NCI-H2029 treated with DMSO at 0.1 percent for 48 hours (cell line): ENCODE measurements at regions not wholly inside any gene's neighbourhood (a gene's known extent, or its start where the extent isn't known, plus 50 kb on each side); places are given as distances from the start of the nearest gene placed in this dataset.
"Not testable (repeated sequence)": the region's sequence is repeated elsewhere in the genome, so short reads cannot be mapped to it uniquely, and the experiment has no call there.

Experiments used
- DNase-seq: peaks from one replicate; lab custom pipeline; 2025; lab: John Stamatoyannopoulos, UW

DNA sequence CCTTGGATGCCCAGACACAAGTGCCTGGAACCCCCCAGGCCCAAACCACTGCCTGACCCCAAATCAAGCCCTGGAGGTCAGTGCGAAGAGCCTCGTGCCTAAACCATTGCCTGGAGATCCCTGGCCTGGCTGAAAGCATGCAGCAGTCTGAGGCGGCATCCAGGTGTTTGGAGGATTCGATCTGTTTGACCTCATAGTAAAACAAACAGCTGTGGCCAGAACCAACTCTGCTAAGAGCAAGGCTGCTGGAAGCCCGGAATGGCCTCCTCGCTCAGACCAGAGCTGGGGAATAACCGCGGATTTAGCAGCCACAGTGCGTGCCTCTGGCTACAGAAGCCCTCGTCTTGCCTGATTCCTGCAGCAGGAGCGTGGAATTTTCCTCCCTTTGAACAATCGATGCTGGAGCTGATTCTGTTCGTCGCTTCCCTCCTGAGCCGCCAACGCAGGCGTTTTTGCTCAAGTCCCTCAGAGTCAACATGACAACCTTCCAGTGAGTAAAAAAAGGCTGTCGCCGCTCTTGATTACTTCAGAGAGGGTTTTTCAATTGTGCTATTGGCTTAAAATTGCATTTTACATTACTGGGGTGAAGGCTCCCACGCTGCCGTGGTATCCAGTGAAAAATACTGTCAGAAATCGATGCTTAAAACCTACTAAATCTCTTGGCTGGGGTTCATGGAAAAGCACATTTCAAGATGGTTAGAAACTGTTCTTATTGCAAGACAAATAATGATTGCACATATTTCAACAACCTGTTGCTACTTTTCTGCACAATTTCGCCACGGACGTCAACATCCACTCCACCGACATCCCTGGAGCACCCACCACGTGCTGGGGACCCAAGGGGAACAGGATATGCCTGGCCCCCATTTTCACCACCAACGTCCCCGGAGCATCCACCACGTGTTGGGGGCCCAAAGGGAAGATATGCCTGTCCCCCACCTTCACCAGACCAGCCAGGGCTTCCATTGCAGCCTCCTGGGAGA, 190.0 kb downstream of the OLFM1 start:
- no peak for DNase-seq

DNA sequence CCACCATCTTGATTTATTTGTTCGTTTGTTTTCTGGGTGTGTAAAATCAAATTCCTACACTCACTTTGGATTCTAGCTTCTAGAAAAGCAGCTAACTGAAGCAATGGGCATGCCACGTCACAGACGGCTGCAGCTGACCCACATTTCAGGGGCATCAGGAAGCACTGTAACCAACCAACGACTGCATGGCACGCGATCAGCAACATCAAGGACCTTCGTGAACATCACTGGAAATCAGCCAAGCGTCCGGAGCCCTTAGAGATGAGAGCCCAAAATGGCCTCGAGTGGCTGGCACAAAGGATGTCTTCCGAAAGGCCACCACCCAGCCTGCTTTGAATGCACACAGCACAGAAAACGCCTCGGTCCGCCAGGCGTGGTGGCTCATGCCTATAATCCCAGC, 191.1 kb downstream of the OLFM1 start:
- peak; percentile 86 for DNase-seq

DNA sequence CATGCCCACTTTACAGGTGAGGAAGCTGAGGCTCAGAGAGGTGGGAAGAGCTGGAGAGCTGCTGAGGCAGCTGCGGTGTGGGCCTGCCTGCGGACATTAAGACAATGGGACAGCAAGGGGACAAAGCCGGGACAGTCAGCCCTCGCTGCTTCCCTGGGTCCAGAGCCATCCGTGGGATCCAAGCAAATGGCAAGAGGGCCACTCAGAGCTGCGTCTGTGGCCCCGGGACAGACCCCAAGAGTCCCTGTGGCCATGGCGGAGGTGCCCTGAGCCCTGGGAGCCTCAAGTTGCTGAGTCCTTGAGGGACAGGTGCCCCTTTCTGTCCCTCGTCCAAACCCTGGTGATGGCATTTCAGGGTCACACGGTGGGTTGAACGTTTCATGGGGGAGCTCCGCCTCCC, 191.9 kb downstream of the OLFM1 start:
- no peak for DNase-seq

DNA sequence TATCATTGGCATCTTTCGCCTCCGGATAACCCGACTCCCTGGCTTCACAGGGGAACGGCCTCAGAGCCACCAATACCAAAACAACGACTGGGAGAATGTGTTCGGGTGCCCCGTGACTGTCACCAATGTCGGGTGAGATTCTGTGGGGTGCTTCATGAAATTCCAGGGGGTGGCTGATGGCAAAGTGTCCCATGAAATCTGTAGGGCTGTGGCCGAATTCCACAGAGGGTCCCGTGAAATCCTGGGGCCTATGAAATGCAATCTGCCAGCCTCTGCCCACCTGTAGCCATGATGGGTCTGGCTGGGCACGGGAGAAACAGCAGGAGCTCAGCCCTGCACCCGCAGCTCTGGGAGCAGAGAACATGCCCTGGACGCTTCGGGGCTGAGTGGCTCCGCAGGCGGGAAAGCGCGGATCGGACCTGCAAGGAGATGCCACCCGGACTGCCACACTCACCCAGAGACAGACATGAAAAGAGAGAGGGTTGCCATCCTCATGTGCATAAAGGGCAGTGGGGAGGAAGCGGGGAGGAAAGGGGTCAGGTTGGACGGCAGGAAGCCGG, 192.4 kb downstream of the OLFM1 start:
- DNase-seq: no peak

DNA sequence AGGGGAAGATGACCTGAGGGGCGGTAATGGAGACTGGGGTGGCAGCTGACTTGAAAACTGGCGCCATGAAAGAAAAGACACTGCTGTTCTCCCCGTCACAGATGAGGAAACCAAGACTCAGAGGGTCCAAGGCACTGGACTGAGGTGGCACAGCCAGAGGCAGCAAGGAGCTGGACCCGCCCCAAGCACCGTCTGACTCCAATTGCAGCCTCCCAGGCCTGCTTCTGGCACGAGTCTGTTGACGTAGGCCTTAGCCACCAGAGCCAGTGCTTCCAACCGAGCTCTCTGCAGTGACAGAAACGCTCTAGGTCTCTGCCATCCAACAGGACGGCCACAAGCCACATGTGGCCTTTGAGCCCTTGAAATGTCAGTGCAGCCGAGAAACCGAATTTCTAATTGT, 193.2 kb downstream of the OLFM1 start:
- DNase-seq: no peak

DNA sequence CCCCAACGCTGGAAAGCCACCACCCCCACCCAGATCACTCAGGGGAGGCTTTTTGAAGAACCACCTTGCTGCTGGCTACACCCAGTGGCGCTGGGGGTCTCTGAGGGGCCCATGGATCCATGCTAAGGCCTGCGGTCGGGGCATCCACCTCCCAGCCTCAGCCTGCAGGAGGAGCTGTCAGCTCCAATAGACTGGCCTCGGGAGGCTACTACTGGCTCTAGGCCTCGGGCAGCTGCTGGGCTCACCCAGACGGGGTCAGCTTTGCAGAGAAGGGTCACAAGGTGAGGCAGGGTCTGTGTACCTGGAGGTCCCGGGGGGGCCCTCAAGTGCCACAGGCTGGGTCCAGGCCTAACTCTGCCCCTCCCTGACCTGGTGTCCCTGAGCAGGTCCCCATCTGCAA, 193.7 kb downstream of the OLFM1 start:
- no peak for DNase-seq

DNA sequence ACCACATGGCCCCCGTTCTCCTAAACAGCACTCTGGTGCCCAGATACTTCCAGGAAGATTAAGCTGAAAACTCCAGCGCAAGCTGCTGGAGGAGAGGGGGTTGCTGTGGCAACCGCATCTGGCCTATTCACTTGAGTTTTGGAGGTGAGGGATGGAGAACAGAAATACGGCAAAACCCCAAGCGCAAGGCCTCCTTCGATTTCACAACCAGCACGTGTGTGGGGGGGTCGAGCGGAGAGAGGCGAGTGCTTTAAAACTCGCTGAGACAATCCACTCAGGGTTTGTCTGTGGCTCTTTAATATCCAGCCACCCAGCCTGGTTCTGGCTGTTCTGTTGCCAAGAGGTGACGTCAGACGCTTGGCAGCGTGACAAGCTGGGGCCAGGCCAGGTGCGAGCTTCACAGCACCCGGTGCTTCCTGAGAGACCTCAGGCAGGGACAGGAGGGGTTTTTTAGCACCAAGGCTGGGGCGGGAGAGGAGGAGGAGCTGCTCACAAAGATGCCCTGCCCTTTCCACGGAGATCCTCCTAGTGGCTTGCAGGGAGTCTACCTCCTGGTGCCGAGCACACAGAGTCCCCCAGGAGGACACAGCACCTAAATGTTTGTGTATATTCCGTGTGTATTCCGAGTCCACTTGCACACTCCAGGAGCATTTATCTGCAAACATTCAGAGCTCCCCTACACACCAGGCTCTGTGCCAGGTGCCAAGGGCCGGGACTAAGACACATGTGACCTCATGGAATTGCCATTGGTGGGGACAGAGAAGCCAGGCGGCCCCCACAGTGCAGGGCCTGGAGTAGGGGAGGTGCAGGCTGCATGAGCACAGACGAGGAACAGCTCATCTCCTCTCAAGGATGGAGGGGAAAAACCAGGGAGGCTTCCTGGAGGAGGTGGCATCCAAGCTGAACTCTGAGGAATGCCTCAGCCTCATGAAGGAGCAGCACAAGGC, 194.6 kb downstream of the OLFM1 start:
- peak; percentile 90 for DNase-seq

DNA sequence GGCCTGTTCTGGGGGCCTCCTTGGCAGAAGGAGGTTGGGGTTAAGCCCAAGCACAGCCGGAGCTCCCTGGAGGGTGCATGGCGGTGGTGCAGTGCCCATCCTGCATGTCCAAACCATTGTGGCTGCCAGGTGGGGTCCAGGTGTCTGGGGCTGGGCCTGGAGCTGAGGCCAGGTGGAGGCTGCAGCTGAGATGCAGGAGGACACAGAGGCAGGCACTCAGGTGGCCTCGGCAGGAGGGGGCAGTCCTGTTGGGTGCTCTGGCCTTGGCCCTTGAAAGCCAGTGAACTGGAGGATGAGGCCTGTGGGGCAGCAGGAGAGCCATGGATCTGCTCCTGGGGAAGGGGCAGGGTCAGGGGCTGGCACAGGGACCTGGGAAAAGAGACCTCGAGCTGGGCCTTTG, 195.3 kb downstream of the OLFM1 start:
- DNase-seq: no peak

DNA sequence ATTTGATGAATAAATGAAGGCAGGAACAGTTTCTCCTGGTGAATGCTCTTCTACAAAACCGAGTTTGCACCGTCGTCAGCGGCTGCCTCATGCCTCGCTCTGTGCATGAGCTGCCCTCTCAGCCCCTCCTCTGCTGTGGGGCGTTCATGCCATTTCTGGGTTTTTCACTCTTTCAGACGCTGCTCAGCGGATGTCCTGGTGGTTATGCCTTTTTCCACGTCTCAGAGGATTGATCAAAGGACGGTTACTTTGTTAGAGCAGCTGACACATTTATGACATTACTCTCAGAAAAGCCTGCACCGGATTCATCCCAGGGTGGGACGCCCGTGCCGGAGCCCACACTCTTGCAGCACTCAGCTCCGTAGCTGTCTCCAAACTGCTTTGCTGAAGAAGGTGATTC, 195.9 kb upstream of the PPP1R26 start:
- no peak for DNase-seq

DNA sequence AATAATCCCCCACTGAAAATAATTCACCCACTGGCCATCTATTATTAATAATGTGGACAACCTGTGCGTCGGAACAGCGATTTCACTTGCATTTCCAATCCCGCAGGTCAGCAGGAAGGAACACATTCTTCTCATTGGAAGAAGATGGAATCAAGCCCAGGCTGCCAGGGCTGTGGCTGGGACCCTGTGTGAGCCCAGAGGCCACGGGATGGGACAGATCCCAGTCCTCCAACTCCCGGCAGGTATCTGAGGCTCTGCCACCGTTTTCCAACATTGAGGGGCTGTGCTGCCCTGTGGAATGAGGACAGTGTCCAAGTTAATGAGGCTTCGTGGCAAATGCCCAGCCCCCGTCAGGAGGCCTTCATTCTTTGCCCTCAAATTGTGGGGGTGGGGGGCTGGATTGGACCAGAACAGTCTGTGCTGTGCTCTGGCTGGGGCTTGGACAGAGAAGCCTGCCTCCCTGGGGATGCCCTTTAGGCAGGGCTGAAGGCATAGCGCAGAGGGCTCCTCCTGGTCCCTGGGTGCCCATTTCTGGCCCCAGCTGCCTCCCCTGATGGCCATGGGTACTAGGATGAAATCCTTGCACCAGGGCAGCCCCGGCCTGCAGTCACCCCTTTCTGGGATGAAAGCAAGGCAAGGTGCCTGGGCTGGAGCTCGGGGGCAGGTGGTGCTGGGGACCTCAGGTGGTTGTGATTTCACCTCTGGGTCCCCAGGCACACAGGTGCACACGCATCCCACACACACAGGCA, 195.0 kb upstream of the PPP1R26 start:
- DNase-seq: no peak

DNA sequence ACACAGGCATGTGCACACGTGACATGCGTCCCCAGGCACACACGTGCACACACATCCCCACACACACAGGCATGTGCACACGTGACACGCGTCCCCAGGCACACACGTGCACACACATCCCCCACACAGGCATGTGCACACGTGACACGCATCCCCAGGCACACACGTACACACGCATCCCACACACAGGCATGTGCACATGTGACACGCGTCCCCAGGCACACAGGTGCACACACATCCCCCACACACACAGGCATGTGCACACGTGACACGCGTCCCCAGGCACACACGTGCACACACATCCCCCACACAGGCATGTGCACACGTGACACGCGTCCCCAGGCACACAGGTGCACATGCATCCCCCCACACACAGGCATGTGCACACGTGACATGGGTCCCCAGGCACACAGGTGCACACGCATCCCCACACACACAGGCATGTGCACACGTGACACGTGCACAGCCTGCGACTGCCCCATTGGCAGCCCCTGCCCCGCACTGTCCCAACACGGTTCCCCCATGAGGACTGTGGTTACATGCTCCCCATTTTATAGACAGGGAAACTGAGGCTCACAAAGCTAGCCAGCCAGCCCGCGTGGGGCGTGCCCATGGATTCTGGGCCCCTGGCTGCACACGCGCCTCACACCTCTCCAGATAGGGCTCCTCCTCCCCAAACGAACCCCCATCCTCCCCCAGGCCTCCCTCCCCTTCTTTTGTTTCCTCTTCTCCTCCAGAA, 193.2 kb upstream of the PPP1R26 start:
- not testable (repeated sequence) for DNase-seq

DNA sequence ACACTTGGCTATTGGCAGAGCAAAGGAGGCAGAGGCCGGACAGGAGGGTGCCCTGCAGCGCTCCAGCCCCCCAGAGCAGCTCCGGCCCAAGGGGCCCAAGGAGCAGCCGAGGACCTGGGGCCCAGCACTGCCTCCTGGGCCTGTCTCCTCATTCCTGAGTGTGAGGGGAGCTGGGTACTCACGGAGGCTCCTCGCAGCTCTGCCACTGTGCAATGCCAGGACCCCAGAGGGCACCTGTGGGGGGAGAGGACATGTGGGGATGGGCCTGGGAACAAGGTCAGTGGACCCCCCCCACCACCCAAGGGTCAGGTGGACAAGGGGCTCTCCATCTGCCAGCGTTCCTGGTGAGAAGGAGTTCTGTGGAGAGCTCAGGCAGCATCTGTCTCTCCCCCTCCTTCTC, 192.6 kb upstream of the PPP1R26 start:
- no peak for DNase-seq

DNA sequence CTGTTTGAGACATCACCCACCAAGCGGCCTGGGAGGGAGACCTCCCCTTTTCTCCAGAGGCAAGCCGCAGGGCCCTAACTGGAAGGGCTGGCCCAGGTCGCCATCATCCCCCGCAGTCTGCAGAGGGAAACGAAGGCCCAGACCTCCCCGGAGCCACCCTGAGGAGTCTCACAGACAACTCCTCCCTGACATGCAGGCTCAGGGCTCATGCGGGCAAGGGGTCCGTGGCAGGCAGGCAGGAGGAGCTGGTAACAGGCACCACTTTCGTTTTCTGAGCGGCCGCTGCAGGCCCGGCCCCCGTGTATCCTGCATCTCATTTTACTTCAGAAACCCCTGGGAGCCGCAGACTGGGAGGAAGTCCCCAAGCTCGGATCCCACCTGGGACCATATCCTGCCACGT, 192.0 kb upstream of the PPP1R26 start:
- no peak for DNase-seq

DNA sequence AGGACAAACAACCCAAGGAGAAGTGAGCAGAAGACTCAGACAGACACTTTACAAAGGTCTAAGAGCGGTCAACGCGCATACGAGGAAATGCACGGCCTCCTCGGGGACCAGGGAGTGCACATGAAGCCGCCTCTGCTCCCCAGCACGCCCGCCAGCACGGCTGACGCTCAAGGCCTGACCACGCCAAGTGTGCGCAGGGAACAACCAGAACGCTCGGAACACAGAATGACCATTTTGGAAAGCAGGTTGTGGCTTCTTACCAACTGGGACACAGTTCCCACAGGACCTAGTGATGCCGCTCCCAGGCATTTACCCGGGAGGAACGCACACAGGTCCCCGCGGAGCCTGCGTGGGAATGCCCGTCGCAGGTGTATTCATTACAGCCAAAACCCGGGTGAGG, 191.5 kb upstream of the PPP1R26 start:
- DNase-seq: no peak

DNA sequence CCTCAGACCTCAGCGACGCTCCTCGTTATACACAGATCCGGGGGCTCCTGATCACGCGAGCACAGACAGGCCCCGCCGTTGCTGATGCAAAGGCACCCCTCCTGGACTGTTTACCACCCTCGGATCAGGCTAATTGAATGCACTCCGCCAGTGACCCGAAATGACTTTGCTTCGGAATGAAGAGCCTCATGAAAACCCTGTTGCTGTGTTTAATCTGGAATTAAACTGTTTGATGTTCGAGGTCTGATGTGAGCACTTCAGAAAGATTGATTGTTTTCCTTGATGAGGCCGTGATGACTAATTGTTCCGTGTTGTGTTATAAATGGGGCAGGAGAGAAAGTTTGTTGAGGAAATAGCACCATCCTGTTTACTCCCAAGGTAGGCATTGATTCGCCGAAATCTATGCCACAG, 190.5 kb upstream of the PPP1R26 start:
- peak; percentile 17 for DNase-seq

DNA sequence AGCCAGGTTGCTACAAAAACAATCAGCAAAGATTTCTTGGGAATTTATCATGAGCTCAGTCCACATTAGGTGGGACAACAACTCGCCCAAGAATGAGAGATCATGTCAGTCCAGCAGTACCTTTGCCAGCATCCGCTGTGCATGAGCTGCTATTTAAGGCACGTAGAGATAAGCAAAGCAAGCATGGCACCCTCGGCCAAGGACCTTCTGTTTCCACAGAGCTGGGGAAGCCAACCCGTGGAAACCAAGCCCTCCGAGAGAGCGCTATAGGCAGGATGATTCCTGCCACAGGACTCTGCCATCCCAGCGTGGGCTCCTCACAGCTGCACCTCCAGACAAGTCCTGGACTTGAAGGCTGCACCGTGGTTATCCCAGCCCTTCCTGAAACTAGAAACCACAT, 189.5 kb upstream of the PPP1R26 start:
- DNase-seq: no peak

DNA sequence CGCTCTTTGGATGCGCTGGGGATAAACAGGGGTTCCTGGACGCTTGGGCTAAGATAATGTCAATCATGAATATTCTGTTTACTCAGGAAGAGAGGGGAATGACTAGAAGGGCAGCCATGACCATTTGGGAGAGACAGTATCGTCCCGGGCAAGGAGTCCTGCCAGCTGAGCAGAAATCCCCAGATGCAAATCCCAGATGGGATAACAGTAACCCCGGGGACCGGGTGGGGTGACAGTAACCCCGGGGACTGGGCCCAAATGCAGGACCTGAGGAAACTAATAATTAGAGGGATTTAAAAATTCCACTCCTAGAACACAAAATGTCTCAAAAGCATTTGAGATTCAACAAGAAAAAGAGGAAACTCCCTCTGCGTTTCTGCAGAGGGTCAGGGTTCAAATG, 189.0 kb upstream of the PPP1R26 start:
- no peak for DNase-seq

DNA sequence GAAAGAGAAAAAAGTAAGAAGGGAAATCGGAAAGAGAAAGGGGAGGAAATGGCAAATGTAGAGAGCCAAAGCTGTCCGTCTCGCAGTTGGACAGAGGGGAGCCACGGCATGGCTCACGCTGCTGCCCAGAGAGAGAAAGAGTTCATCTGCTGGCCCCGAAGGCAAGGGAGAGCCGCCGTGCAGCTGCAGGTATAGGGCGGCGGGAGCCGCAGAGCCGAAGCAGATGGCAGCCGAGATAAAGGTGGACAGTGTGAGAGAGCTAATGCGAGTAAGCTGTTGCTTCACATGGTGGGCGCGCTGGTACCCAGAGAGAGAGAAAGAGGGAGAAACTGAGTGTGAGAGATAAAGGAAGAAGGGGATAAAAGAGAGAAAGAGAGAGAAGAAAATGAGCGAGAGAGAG, 188.4 kb upstream of the PPP1R26 start:
- DNase-seq: no peak

DNA sequence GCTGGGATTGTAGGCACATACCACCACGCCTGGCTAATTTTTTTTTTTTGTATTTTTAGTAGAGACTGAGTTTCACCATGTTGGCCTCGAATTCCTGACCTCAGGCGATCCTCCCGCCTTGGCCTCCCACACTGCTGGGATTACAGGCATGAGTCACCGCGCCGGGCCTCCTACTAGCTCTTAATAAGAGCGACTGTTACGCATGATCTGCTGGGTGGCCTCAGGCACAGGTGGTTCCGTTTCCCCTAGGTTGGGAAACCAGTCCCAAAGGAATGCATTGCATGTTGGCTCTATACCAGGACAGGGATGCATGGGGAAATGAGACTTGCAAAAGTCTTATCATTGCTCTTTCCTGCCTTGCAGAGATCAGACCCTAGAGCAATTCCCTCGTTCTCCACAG, 184.7 kb upstream of the PPP1R26 start:
- DNase-seq: no peak

DNA sequence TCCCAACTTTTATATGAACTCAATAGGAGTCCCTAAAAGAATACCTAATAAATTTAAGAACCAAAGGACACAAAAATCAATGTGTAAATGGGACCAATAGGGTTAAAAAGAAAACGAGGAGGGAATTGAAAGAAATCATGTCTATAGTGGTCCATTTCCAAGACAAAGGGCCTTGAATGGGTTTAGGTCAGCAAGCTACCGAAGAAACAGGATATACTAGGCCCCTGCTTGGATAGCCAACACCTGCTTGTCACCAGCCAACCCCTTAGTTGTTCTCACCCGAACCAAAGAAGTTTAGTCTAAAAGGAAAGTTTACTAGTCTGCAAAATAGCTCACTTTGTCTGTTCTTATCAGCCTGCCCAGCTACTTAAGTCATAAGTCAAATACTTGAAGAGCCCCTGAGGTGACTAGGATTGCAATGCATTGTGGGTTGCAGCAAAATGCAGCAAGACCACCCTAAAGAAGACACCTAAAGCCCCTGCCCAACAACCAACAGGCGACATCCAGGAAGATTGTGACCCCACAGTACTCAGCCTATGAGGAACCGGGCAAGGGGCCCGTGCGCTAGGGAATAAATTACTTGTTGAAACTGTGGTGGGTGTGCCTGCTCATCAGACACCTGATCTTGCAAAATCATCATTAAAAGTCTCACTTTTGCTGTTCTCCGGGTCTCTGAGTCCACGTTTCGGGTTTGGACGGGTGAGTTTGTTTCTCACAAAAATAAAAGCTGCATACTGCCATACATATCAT, 183.9 kb upstream of the PPP1R26 start:
- no peak for DNase-seq
